HepG2 (cell line): ENCODE measurements at regions not wholly inside any gene's neighbourhood (a gene's known extent, or its start where the extent isn't known, plus 50 kb on each side); places are given as distances from the start of the nearest gene placed in this dataset.

Experiments
- ELF3 ChIP-seq: IDR thresholded peaks from 2 replicates; pipeline ENCODE4 v1.6.1; 2016; ENCODE audit warnings: missing genetic modification reagents, missing compliant biosample characterization
- FOXA3 ChIP-seq: IDR thresholded peaks from 2 replicates; pipeline ENCODE4 v1.6.1; 2016; ENCODE audit warnings: missing genetic modification reagents, missing compliant biosample characterization
- FOXP1 ChIP-seq, 2 experiments: fragments of 450-650 bp in 1 of 2; IDR thresholded peaks; 2 replicates each; pipeline ENCODE4 v1.6.1; 2017 to 2018; ENCODE audit warnings: antibody characterized with exemption in 1 of 2
- HDAC2 ChIP-seq: sonication (generic); formaldehyde crosslinking; IDR thresholded peaks from 2 replicates; pipeline ENCODE4 v1.4.0; 2020; ENCODE audit warnings: missing genetic modification reagents
- HNF4A ChIP-seq: sonication (generic); formaldehyde crosslinking; IDR thresholded peaks from 2 replicates; pipeline ENCODE4 v1.4.0; 2020; ENCODE audit warnings: missing genetic modification reagents
- JUN ChIP-seq: sonication (generic); formaldehyde crosslinking; IDR thresholded peaks from 2 replicates; pipeline ENCODE4 v1.4.0; 2020; ENCODE audit warnings: mild to moderate bottlenecking, missing genetic modification reagents
- KAT8 ChIP-seq: IDR thresholded peaks from 2 replicates; pipeline ENCODE4 v1.6.1; 2016; ENCODE audit warnings: missing genetic modification reagents, missing compliant biosample characterization
- MIER2 ChIP-seq: IDR thresholded peaks from 2 replicates; pipeline ENCODE4 v1.6.1; 2016; ENCODE audit warnings: missing biosample characterization, missing genetic modification reagents
- PHB2 ChIP-seq: fragments of 450-650 bp; IDR thresholded peaks from 2 replicates; pipeline ENCODE4 v1.6.1; 2018; ENCODE audit not compliant: partially characterized antibody
- SIX1 ChIP-seq: sonication (generic); formaldehyde crosslinking; IDR thresholded peaks from 2 replicates; pipeline ENCODE4 v1.4.0; 2020; ENCODE audit warnings: missing genetic modification reagents, borderline replicate concordance
- SP1 ChIP-seq, 2 experiments: fragments of 450-650 bp in 1 of 2; sonication (generic) in 1 of 2; formaldehyde crosslinking in 1 of 2; IDR thresholded peaks; 2 replicates each; pipeline versions ENCODE4 v1.4.0 to v1.6.1; 2016 to 2020; ENCODE audit warnings: missing genetic modification reagents in 1 of 2
- THAP11 ChIP-seq: IDR thresholded peaks from 2 replicates; pipeline ENCODE4 v1.6.1; 2016; ENCODE audit warnings: missing biosample characterization, missing genetic modification reagents
- XRCC5 ChIP-seq: fragments of 200-400 bp; formaldehyde crosslinking; optimal IDR thresholded peaks from 2 replicates; pipeline ENCODE3; 2017; ENCODE audit warnings: mild to moderate bottlenecking, low read length
- ZBTB7B ChIP-seq: sonication (generic); formaldehyde crosslinking; IDR thresholded peaks from 2 replicates; pipeline ENCODE4 v1.4.0; 2020; ENCODE audit warnings: missing genetic modification reagents
- ZNF264 ChIP-seq: sonication (generic); formaldehyde crosslinking; IDR thresholded peaks from 2 replicates; pipeline ENCODE4 v1.4.0; 2020; ENCODE audit warnings: missing genetic modification reagents
- ZNF354B ChIP-seq: sonication (generic); formaldehyde crosslinking; IDR thresholded peaks from 2 replicates; pipeline ENCODE4 v1.8.0; 2022; ENCODE audit warnings: mild to moderate bottlenecking, missing genetic modification reagents
- ZNF788 ChIP-seq: sonication (generic); formaldehyde crosslinking; IDR thresholded peaks from 2 replicates; pipeline ENCODE4 v1.5.0; 2020; ENCODE audit warnings: mild to moderate bottlenecking, missing genetic modification reagents, borderline replicate concordance
- ZNF792 ChIP-seq: IDR thresholded peaks from 2 replicates; pipeline ENCODE4 v1.6.1; 2016
- TF ChIP-seq, protein P1 (sequence below): sonication (generic); formaldehyde crosslinking; IDR thresholded peaks from 2 replicates; pipeline ENCODE4 v1.8.1; 2023; ENCODE audit warnings: mild to moderate bottlenecking, missing genetic modification reagents
- TF ChIP-seq, protein P2 (sequence below): sonication (generic); formaldehyde crosslinking; IDR thresholded peaks from 2 replicates; pipeline ENCODE4 v1.4.0; 2020; ENCODE audit warnings: missing genetic modification reagents
- TF ChIP-seq, protein P3 (sequence below): sonication (generic); formaldehyde crosslinking; IDR thresholded peaks from 2 replicates; pipeline ENCODE4 v1.8.0; 2022; ENCODE audit warnings: mild to moderate bottlenecking, missing genetic modification reagents
- TF ChIP-seq, protein P4 (sequence below): sonication (generic); formaldehyde crosslinking; IDR thresholded peaks from 2 replicates; pipeline ENCODE4 v1.4.0; 2020; ENCODE audit warnings: missing genetic modification reagents, borderline replicate concordance
- TF ChIP-seq, protein P5 (sequence below): fragments of 450-650 bp; IDR thresholded peaks from 2 replicates; pipeline ENCODE4 v1.6.1; 2016

DNA sequence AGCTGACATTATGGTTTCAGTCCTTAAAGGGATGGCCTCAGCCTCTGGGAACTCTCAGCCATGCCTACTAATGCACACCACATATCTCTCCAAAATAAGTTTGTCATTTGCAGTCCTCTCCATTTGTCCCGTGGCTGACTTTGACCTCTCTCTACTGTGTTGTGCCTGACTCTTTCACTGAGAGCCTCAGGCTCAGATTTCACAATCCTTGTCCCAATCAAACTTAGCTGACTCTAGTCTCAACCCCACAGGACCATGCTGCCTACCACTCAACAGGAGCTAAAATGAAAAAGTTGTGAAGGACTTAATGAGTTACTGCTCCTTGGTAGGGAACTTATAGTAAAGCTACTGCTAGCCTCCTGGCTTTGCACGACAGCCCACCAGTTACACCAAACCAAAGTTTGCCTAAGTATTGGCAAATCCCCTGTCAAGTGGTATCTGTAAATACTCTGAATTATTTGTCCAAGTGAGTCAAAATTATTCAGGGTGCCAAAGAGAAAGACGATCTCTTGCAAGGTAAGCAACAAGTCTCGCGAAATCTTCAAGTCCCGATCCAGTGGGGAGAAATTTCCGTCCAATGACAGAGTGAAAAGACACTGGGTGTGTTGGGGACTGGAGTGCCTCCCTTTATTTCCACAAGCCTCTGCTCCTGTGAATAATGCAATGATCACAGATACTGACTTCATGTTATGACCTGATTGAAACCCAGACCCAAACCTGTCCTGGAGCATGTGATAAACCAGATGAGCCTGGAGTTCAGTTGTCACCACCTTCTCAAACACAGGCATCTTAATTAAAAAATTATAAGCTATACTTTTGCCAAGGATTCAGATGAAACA lies 124.4 kb upstream of the FOXQ1 start (continued):
- TF ChIP-seq, protein P1, sequence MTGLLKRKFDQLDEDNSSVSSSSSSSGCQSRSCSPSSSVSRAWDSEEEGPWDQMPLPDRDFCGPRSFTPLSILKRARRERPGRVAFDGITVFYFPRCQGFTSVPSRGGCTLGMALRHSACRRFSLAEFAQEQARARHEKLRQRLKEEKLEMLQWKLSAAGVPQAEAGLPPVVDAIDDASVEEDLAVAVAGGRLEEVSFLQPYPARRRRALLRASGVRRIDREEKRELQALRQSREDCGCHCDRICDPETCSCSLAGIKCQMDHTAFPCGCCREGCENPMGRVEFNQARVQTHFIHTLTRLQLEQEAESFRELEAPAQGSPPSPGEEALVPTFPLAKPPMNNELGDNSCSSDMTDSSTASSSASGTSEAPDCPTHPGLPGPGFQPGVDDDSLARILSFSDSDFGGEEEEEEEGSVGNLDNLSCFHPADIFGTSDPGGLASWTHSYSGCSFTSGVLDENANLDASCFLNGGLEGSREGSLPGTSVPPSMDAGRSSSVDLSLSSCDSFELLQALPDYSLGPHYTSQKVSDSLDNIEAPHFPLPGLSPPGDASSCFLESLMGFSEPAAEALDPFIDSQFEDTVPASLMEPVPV (CRISPR knock-in tag): 0 out of 2 replicates have a peak, but pooled peaks have one; percentile 34
- 0 out of 2 replicates have a peak, but pooled peaks have one; percentile 12 for TF ChIP-seq FOXA3
- TF ChIP-seq ZBTB7B (CRISPR knock-in tag): peak; percentile 70; the same call in 1 of the 2 replicates
- 0 out of 2 replicates have a peak, but pooled peaks have one; percentile 48 for TF ChIP-seq KAT8 (CRISPR knock-in tag)
- peak; percentile 44; the same call in 1 of the 2 replicates for TF ChIP-seq THAP11 (CRISPR knock-in tag)
- TF ChIP-seq ZNF788 (CRISPR knock-in tag): 0 out of 2 replicates have a peak, but pooled peaks have one; percentile 35
- TF ChIP-seq XRCC5: peak; percentile 25
- TF ChIP-seq ZNF264 (CRISPR knock-in tag): 0 out of 2 replicates have a peak, but pooled peaks have one; percentile 24
- 0 out of 2 replicates have a peak, but pooled peaks have one; percentile 32 for TF ChIP-seq ZNF354B (CRISPR knock-in tag)
- TF ChIP-seq, protein P2, sequence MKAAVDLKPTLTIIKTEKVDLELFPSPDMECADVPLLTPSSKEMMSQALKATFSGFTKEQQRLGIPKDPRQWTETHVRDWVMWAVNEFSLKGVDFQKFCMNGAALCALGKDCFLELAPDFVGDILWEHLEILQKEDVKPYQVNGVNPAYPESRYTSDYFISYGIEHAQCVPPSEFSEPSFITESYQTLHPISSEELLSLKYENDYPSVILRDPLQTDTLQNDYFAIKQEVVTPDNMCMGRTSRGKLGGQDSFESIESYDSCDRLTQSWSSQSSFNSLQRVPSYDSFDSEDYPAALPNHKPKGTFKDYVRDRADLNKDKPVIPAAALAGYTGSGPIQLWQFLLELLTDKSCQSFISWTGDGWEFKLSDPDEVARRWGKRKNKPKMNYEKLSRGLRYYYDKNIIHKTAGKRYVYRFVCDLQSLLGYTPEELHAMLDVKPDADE (CRISPR knock-in tag): no peak
- TF ChIP-seq, protein P3, sequence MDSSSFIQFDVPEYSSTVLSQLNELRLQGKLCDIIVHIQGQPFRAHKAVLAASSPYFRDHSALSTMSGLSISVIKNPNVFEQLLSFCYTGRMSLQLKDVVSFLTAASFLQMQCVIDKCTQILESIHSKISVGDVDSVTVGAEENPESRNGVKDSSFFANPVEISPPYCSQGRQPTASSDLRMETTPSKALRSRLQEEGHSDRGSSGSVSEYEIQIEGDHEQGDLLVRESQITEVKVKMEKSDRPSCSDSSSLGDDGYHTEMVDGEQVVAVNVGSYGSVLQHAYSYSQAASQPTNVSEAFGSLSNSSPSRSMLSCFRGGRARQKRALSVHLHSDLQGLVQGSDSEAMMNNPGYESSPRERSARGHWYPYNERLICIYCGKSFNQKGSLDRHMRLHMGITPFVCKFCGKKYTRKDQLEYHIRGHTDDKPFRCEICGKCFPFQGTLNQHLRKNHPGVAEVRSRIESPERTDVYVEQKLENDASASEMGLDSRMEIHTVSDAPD (CRISPR knock-in tag): 0 out of 2 replicates have a peak, but pooled peaks have one; percentile 27
- TF ChIP-seq JUN: 0 out of 2 replicates have a peak, but pooled peaks have one; percentile 25
- TF ChIP-seq SIX1 (CRISPR knock-in tag): peak; percentile 70; the same call in 1 of the 2 replicates
- TF ChIP-seq SP1 (IDR thresholded peaks at IDR 0.05): no peak
- no peak for TF ChIP-seq SP1 (CRISPR knock-in tag; IDR thresholded peaks at IDR 0.05)
- TF ChIP-seq ELF3: peak; percentile 22; the same call in 1 of the 2 replicates
- TF ChIP-seq HDAC2 (CRISPR knock-in tag): peak; percentile 67
- peak; percentile 39; the same call in 1 of the 2 replicates for TF ChIP-seq MIER2
- TF ChIP-seq, protein P4, sequence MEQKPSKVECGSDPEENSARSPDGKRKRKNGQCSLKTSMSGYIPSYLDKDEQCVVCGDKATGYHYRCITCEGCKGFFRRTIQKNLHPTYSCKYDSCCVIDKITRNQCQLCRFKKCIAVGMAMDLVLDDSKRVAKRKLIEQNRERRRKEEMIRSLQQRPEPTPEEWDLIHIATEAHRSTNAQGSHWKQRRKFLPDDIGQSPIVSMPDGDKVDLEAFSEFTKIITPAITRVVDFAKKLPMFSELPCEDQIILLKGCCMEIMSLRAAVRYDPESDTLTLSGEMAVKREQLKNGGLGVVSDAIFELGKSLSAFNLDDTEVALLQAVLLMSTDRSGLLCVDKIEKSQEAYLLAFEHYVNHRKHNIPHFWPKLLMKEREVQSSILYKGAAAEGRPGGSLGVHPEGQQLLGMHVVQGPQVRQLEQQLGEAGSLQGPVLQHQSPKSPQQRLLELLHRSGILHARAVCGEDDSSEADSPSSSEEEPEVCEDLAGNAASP: 0 out of 2 replicates have a peak, but pooled peaks have one; percentile 43
- TF ChIP-seq, protein P5, sequence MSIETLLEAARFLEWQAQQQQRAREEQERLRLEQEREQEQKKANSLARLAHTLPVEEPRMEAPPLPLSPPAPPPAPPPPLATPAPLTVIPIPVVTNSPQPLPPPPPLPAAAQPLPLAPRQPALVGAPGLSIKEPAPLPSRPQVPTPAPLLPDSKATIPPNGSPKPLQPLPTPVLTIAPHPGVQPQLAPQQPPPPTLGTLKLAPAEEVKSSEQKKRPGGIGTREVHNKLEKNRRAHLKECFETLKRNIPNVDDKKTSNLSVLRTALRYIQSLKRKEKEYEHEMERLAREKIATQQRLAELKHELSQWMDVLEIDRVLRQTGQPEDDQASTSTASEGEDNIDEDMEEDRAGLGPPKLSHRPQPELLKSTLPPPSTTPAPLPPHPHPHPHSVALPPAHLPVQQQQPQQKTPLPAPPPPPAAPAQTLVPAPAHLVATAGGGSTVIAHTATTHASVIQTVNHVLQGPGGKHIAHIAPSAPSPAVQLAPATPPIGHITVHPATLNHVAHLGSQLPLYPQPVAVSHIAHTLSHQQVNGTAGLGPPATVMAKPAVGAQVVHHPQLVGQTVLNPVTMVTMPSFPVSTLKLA: no peak
- no peak for TF ChIP-seq PHB2
- no peak for TF ChIP-seq FOXP1 (IDR thresholded peaks at IDR 0.05)
- 0 out of 2 replicates have a peak, but pooled peaks have one; percentile 30 for TF ChIP-seq FOXP1 (CRISPR knock-in tag; IDR thresholded peaks at IDR 0.05)
- TF ChIP-seq ZNF792 (CRISPR knock-in tag): peak; percentile 40; the same call in 1 of the 2 replicates
- peak; percentile 73 for TF ChIP-seq HNF4A (CRISPR knock-in tag)
